Stimulated activated CD4-positive, alpha-beta T cell treated with anti-CD3 and anti-CD28 coated beads, Interleukin-4, amount 100 ng/mL, for 48 hours (primary cell): ENCODE measurements at regions not wholly inside any gene's neighbourhood (a gene's known extent, or its start where the extent isn't known, plus 50 kb on each side); places are given as distances from the start of the nearest gene placed in this dataset.
"Not testable (repeated sequence)": the region's sequence is repeated elsewhere in the genome, so short reads cannot be mapped to it uniquely, and the experiment has no call there.

Experiments used
- DNase-seq, 2 donors: peaks; one replicate each; pipeline ENCODE4 v3.0.0-alpha.2; 2020; ENCODE audit warnings: low read depth in 2 of 2

DNA sequence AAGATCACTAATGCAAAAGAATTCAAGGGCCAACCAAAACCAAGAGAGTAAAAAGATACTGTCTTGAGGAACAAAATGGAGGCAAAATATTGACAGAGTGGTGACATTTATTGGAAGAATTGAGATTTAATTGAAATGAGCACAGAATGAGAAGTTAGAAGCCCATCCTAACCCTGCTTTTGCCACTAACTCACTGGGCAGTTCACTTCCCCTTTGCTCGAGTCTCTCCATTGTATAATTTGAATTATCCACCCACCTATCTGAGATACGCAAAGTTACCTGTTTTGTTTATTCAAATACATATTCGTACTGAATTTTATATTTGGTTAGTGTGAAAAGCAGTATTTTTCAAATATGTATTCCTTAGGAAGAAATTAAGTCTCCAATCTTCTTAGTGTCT lies 204.5 kb upstream of the PRDM1 start:
- no peak for DNase-seq

DNA sequence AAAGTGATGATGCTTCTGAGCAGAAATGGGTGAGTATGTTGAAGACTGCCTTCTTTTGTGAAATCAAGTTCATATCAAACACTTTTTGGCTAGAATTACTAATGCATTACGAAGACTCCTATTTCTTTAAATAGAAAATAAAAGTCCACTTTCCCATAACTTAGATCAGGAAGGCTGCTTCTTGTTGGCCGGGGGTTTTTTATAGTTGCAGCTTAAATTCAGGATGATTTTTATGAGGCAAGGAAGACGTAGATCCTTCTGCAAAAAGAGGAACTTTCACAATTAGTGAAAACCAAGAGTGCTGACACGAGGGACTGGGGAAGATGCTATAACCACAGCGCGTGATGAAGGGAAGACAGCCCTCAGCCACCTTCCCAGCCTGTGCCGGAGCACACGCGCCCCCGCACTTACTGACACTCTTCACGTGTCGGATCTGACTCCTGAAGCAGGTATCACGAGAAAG lies 206.1 kb upstream of the PRDM1 start:
- peak in 1 of 2 donors; percentile 43 for DNase-seq

DNA sequence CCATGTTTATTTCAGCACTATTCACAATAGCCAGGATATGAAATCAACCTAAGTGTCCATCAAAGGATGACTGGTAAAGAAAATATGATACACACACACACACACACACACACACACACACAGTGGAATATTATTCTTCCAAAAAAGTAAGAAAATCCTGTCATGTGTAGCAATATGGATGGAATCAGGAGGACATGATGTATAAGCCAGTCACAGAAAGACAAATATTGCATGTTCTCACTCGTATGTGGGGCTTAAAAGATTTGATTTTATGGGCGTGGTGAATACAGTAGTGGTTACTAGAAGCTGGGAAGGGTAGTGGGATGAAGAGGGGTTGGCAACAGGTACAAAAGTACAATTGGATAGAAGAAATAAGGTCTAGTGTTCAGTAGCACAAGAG lies 207.0 kb upstream of the PRDM1 start:
- DNase-seq: no peak

DNA sequence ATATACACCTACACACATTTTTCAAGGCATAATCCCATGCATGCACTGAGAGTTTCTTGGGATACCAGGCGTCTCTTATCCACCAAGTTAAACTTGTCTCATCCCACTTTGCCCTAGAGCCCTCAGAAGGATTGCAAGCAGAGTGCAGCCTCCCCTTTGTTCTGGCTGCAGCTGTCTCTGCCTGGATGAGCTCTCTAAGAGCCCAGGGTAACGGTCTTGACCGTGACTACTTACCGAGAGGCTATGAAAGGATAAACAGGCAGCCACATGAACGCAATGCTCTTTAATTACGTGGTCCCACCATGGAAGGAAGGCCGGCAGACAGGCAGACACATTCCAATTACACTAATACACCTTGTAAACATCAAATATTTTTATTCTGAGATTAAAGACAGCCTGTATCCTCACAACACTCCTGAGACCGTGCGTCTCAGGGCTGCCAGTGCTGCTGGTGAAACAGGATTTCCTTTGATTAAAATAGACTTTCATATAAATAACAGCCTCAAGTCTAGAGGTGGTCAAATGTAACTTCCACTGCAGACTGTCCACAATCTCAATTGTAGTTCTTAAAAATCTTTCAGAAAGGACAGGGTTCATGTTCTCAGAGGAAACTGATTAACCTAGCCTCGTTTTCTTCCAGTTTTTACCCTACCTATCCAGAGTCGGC lies 210.0 kb upstream of the PRDM1 start:
- DNase-seq: no peak

DNA sequence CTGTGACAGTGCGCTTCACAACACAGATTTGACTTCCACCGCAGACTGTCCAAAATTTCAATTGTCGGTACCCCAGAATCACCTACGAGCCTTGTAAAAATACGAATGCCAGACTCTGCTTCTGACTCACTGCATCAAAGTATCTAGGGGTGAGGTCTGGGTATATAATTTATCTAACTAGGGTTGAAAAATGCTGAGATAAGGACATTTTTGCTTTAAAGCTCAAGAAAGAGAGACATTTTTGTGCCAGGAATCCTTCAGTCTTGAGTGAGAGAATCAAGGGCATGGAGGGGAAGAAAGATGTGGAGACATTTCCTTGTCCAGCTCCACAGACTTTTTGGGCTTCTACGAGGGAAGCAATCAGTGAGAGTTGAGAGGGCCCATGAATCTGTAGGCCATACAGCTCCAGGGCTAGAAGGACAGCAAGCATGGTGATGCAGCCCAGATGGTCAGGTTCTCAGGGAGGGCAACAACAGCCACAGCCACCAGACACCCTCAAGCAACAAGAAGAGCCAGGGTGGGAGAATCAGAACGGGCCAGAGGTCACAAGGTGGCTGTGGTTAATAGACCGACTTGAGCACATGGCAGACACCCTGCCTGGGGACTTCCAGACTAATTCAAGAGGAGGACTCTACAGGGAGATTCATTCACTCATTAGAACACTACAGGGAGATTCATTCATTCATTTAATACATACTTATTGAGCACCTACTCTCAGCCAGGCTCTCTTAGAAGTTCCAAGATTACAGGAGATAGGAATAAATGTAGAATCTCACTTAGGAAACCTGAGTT lies 211.1 kb upstream of the PRDM1 start:
- DNase-seq: no peak

DNA sequence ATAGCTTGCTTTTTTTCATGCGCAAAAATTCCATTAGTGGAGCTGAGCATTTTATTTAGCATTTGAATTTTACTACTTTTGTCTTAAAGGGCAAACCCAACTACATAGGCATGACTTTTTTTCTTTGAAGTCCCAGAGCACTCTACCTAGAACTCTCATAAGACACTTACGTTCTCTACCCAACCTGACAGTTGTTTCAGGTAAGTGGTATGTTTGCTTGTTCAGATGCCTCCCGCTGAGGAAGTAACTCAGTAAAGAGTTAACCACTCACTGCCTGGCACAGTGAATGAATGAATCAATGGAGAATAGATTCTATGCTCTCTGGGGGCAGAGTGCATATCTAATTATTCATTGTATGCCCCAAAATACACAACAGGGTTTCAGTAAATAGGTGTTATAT lies 212.3 kb upstream of the PRDM1 start:
- no peak for DNase-seq

DNA sequence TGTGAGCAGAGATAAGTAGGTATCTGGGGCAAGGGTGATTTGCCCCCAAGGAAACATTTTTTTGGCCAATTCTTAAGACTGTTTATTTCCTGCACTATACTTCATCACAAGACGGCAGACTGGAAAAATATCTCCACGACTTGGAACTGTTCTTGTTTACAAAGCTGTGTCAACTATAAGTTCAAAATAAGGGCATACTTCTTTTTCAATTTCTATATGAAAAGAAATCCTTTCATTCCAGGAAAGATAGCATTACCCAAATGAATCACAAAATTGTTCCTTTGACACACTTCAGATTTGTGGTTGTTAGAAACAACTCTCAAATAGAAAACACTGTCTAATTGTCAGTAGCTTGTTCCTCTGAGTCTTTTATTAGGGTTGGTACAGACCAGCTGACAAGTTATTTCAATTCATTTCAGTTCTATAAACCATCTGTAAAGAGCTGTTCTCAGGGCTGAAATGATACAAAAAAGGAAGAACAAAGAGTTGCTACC lies 212.9 kb upstream of the PRDM1 start:
- no peak for DNase-seq

DNA sequence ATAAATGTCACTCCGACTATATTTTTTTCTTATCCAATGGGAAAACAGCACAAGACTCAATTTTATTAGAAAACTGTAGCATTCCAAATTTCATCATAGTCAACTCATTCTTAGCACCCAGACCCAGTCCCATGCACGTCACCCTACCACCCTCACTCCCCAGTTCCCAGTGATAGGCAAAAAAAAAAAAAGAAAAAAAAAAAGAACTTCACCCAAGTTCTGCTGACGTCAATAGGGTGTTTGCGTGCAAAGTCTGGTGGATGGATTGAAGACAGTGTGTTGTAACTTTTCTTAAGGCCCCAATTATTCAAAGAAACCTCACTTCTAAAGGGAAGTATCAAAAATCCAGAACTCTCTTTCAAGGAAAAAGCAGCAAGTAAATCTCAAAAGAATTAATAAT lies 213.9 kb upstream of the PRDM1 start:
- no peak for DNase-seq

DNA sequence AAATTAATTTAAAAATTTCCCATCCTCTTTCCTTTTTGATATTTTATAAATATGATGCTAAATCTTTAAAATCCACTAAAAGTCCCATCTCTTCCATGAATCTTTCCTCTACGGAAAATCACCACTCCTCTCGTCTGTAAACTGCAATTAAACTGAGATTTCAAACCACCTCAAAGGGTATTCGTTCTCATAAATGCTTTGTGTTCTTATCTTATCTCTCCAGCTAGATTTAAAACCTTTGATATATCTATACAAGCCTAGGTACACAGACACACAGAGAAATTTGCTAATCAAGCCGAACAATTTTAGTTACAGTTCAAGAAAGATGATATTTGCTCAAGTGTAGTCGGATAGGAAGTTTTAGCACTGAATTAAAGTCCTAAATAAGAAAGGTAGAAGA lies 214.6 kb upstream of the PRDM1 start:
- DNase-seq: no peak

DNA sequence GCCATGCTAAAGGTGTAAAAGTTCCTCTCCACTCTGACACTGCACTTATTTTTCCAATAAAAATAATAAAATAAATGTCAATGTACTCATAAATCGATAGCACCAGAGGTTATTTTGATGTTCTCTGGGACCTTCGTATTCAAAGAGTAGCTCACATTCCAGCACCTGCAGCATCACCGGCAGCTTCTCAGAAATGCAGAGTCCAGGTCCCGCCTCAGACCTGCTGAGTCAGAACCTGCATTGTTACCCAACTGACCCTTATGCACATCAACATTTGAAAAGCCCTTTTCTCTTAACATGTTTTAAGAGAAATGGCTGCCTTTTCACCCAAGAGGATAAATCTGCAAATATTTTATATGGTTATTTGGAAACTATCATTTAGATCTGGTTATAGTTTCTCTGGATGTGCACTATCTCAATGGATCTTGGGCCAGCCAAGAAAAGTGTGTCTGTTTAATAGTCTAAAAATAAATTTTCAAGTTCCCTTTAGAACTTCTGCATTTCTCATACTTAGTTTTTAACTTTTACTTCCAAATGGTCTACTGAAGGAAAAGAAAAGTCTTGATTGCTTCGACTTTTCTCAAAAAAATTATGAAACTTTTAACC lies 216.2 kb upstream of the PRDM1 start:
- no peak for DNase-seq

DNA sequence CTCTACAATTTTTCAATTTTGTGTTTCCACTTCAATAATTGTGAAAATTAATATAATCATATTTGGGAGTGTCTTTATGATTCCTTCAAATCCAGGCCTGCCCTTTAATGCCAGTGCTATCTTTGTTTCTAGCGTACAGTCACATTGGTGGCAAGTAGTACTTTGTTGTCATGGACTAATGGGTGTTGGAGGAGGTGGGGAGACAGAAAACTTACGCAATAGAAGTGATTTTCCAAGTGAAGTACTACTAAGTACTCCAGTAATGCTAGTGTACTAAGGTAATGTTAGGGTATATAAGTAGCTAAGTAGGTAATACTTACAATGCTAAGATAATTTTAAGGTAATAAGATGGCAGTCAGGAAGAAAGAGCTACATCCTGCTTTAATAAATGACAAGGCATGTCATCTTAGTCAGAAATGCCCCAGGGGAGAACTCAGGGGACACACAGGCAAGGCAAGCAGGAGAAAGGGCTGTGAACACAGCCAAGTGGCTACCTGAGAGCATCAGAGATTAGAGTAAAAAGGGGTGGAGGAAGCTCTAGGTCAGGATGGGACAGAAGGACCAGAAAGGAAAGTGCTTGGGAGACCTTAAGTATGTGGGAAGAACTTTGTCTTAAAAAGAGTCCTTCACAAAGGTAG lies 217.2 kb upstream of the PRDM1 start:
- no peak for DNase-seq

DNA sequence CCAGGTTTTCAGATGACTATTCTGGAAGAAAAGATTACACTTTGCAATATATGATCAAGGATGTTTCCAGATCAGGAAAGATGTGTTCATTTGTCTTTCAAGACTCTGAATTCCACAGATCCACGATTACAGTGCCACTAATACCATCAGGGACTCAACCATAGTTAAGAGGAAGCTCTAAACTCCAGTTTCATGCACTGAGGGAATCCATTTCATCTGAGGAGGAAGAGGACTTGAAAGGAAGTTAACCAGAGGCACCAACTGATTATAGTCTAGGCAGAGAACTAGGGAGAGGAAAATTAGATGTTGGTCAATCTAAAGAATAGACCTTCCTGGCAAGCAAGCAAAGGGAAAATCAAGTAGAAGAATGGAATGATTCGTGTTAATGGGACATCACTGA lies 218.3 kb upstream of the PRDM1 start:
- no peak for DNase-seq

DNA sequence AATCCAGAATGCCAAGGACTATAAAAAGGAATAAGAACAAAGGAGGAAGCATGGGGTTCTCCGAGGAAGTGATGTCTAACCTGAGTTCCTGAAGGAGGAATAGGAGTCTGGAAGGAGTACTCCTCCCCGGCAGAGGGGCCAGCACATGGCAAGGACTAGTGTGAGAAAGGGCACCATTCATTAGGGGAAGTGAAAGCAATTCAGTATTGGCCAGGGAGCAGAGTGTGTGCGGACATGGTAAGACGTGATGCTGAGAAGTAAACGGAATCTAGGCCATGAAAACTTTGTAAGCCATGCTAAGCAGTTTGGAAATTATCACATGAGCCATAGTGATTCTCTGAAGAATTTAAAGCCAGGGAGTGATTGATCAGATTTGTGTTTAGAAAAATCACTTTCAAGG lies 218.9 kb upstream of the PRDM1 start:
- DNase-seq: no peak

DNA sequence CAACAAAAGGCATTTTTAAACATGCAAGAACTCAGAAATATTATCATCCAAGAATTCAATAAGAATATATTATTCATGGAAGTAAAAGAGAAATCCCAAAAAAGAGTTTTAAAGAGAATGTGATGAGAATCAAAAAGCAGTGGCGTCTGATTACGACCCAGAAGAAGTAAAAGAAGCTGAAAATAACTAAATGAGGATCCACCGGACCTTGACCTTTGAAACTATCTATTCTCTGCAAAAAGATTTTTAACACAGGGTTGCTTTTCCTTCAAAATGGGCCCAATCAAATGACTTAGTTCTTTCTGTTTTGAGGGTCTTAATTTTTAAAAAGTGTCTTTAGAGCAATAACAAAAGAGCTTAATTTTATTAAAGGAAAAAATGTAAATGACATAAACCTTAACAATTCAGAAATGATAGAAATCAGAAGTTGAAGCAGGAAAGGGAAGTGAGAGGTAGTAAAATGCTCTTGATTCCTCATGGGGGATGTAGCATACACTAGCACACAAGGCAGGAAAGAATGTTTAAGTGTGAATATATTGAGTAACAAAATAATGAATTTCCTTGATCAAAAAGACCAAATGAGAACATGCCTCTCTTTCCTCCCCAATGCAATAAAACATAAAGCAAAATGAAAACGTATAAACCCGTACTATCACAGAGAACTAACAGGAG lies 223.1 kb upstream of the PRDM1 start:
- DNase-seq: no peak

DNA sequence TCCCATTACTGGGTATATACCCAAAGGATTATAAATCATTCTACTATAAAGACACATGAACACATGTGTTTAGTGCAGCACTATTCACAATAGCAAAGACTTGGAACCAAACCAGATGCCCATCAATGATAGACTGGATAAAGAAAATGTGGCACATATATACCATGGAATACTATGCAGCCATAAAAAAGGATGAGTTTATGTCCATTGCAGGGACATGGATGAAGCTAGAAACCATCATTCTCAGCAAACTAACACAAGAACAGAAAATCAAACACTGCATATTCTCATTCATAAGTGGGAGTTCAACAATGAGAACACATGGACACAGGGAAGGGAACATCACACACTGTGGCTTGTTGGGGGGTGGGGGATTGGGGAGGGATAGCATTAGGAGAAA lies 225.2 kb upstream of the PRDM1 start:
- not testable (repeated sequence) for DNase-seq

DNA sequence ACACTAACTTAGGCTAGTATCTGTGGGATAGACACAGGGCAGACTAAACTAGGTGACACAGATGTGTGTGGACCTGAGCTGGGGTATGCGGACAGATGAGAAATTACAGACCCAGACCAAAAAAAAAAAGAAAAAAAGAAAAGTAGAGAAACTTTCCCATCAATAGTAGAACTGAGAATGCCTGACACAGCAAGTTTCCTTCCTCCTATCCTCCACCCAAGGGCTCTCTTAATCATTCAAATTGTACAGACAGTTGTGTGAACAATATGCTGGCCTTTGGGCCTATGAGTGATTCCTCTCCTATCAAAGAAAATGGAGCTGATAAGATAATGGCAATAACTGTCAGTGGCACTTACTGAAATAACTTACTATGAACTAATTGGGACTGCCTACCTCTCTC lies 226.7 kb upstream of the PRDM1 start:
- DNase-seq: no peak

DNA sequence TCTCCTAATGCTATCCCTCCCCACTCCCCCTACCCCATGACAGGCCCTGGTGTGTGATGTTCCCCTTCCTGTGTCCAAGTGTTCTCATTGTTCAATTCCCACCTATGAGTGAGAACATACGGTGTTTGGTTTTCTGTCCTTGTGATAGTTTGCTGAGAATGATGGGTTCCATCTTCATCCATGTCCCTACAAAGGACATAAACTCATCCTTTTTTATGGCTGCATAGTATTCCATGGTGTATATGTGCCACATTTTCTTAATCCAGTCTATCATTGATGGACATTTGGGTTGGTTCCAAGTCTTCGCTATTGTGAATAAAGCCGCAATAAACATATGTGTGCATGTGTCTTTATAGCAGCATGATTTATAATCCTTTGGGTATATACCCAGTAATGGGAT lies 227.5 kb upstream of the PRDM1 start:
- DNase-seq: not testable (repeated sequence)

DNA sequence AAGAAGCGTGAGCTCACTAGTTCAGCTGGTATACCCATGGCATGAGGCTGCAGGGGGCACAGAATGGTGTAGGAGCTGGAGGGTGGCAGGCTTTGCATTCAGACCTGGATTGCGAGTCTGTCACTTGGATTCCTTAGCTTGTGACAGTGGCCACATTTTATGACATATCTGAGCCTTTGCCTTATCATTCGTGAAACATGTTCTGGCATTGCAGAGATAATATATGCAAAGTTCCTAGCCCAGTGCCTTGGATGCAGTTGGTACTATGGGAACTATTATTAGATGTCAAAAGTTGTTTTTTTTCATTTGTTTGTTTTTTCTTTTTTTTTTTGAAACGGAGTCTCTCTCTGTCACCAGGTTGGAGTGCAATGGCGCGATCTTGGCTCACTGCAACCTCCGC lies 230.7 kb upstream of the PRDM1 start:
- DNase-seq: no peak

DNA sequence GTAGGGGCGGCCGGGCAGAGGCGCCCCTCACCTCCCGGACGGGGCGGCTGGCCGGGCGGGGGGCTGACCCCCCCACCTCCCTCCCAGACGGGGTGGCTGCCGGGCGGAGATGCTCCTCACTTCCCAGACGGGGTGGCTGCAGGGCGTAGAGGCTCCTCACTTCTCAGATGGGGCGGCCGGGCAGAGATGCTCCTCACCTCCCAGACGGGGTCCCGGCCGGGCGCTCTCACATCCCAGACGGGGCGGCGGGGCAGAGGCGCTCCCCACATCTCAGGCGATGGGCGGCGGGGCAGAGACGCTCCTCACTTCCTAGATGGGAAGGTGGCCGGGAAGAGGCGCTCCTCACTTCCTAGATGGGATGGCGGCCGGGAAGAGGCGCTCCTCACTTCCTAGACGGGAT lies 232.2 kb upstream of the PRDM1 start:
- not testable (repeated sequence) for DNase-seq

DNA sequence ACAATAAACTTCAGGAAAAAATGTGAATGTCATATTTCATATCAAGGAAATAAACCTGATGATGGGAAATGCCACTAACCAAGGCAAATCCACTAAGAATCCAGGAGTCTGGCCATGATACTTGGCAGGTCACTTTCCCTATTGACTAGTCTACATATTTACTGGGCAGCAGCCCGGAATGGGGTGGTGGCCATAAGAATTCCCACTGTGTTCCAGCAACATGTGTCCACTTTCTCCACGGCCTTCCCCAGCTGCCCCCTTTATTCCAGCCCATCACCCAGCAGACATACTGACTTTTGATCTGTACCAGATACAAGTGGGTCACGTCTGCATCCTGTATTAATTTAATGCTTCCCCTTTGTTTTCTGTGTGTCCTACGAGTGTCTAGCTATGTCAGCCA lies 234.5 kb upstream of the PRDM1 start:
- no peak for DNase-seq

DNA sequence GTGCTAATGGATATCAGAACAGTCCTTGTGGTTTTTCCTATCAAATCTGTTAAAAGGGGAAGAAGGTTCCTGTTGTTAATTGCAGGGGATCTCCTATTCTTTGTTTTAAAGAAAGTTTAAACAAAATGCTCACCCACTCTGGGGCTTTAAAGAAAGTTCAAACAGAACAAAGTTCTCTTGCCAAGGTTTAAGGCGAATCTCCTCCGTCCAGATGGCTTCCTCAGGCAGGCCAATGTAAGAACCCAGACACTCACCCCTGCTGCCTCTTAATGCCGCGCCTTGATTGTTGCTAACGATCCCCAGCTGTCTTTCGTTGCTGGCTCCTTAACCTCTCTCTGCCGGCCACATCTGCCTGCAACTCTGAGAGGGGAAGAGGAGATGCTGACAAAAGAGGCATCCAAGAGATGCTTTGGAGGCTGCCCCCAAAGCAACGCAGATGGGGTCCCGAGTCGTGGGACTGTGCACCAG lies 235.0 kb upstream of the PRDM1 start:
- DNase-seq: no peak
